ENCODE measurements at regions not wholly inside any gene's neighbourhood (a gene's known extent, or its start where the extent isn't known, plus 50 kb on each side); places are given as distances from the start of the nearest gene placed in this dataset.

- FAIRE-seq (no peak), DNase-seq (ENCODE audit: low read depth in 1 of 2, low spot score in 1 of 2) (no peak), ATAC-seq (no peak)
- H3K4me2 ChIP-seq, result no peak overlapping the region
- POLR2A ChIA-PET, result no interaction called here
- no peaks in the 10 kb centered on the region for H3K9me3 ChIP-seq
- CTCF ChIA-PET, result no interaction called here
- no peak for TF ChIP-seq E2F6 (IDR thresholded peaks at IDR 0.05; ENCODE audit: borderline replicate concordance, low read depth)
- no peak for TF ChIP-seq RNF2 (IDR thresholded peaks at IDR 0.05; ENCODE audit: borderline replicate concordance, low read depth)
- no peak for TF ChIP-seq EHF (CRISPR knock-in tag; IDR thresholded peaks at IDR 0.05)
- no peak for TF ChIP-seq FOSB (CRISPR knock-in tag; IDR thresholded peaks at IDR 0.05)
- TF ChIP-seq HMGXB4 (CRISPR knock-in tag; IDR thresholded peaks at IDR 0.05; ENCODE audit: borderline replicate concordance), result no peak
- TF ChIP-seq POLR2AphosphoS2 (conservative IDR thresholded peaks at IDR 0.05; ENCODE audit: low read length), result no peak
- no peak for TF ChIP-seq SMC3 (IDR thresholded peaks at IDR 0.05)
- TF ChIP-seq RARB (CRISPR knock-in tag; IDR thresholded peaks at IDR 0.05), result no peak
- no peak for TF ChIP-seq ZNF302 (CRISPR knock-in tag; IDR thresholded peaks at IDR 0.05)
- no peak for TF ChIP-seq CHD4 (IDR thresholded peaks at IDR 0.05; ENCODE audit: borderline replicate concordance)
- no peak for TF ChIP-seq MAFK (IDR thresholded peaks at IDR 0.05; ENCODE audit: partially characterized antibody)
- TF ChIP-seq RAD21 (conservative IDR thresholded peaks at IDR 0.05 in 1 of 2, IDR thresholded peaks at IDR 0.05 in 1 of 2), result no peak
- no peak for TF ChIP-seq TFCP2L1 (CRISPR knock-in tag; IDR thresholded peaks at IDR 0.05)
- no peak for TF ChIP-seq CEBPB (IDR thresholded peaks at IDR 0.05)
- no peak for TF ChIP-seq TP53 (CRISPR knock-in tag; IDR thresholded peaks at IDR 0.05)
- no peak for TF ChIP-seq JUNB (IDR thresholded peaks at IDR 0.05)
- TF ChIP-seq NPAS2 (CRISPR knock-in tag; IDR thresholded peaks at IDR 0.05; ENCODE audit: borderline replicate concordance), result no peak
- H3K4me1 ChIP-seq, result no peaks in the 10 kb centered on the region
- no peak overlapping the region for H3K4me3 ChIP-seq
- no peak overlapping the region for H3K27ac ChIP-seq
- 74% methylated on average over 4 of the region's 4 CpGs for WGBS (ENCODE audit: missing lambda C conversion rate)
These were observed 126.1 kb upstream of the CTAGE1 start for GRCh38 chr18:22543769-22544168.

GRCh38 chr18:22544626-22545025 lies 126.9 kb upstream of the CTAGE1 start:
- Histone ChIP-seq H3K27ac (no peak overlapping the region), H3K4me1 (no peaks in the 10 kb centered on the region), H3K4me2 (no peak overlapping the region), H3K4me3 (no peak overlapping the region), H3K9me3 (no peaks in the 10 kb centered on the region)
- TF ChIP-seq JUN (IDR thresholded peaks at IDR 0.05) (no peak), KDM1A (IDR thresholded peaks at IDR 0.05; ENCODE audit: low read depth) (no peak), JUNB (IDR thresholded peaks at IDR 0.05) (no peak), USF2 (IDR thresholded peaks at IDR 0.05) (no peak), CTCF (IDR thresholded peaks at IDR 0.05) (no peak), KDM5A (IDR thresholded peaks at IDR 0.05) (no peak), RARB (CRISPR knock-in tag; IDR thresholded peaks at IDR 0.05) (no peak), BCL3 (IDR thresholded peaks at IDR 0.05) (no peak), ELK1 (IDR thresholded peaks at IDR 0.05; ENCODE audit: low read depth, low read length) (no peak), HDAC2 (IDR thresholded peaks at IDR 0.05) (no peak), ZNF302 (CRISPR knock-in tag; IDR thresholded peaks at IDR 0.05) (no peak), EHF (CRISPR knock-in tag; IDR thresholded peaks at IDR 0.05) (no peak), RNF2 (IDR thresholded peaks at IDR 0.05; ENCODE audit: borderline replicate concordance, low read depth) (no peak), POLR2A (IDR thresholded peaks at IDR 0.05; ENCODE audit: low read length) (no peak), HOXB5 (CRISPR knock-in tag; IDR thresholded peaks at IDR 0.05) (no peak)
- CTCF ChIA-PET, result no interaction called here
- DNase-seq (ENCODE audit: low read depth in 1 of 2, low spot score in 1 of 2), result no peak
- WGBS (ENCODE audit: missing lambda C conversion rate), result 76% methylated on average over 4 of the region's 4 CpGs
- no peak for ATAC-seq
- POLR2A ChIA-PET, result no interaction called here
- FAIRE-seq, result no peak
